ENCODE measurements at regions not wholly inside any gene's neighbourhood (a gene's known extent, or its start where the extent isn't known, plus 50 kb on each side); places are given as distances from the start of the nearest gene placed in this dataset.

DNA sequence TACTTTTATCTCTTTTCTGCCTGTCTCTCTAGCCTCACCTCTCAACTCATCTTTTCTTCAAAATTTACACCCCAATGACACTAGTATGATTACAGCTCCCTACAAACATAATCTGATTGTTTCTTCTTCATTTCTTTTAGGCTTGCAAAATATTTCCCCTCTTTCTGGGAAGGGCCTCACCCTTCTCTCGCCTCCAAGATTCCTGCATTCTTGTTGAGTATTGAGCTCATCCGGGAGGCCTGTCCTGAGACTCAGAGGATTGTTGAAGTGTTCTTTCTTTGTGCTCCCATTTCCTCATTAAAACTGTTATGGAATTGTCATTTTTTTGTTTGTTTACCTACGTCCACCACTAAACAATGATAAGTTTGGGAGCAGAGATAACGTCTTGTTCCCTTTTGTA is 99.1 kb upstream of the CHRM3 start:
- DNase-seq = no peak
- no peaks in the 10 kb centered on the region for H3K36me3 ChIP-seq (ENCODE audit: insufficient read depth, low read length)
- no peak overlapping the region for H3K4me2 ChIP-seq (ENCODE audit: insufficient read depth, low read length)
- no peak for ATAC-seq (ENCODE audit: insufficient read depth, low read depth)
- TF ChIP-seq, protein P1, sequence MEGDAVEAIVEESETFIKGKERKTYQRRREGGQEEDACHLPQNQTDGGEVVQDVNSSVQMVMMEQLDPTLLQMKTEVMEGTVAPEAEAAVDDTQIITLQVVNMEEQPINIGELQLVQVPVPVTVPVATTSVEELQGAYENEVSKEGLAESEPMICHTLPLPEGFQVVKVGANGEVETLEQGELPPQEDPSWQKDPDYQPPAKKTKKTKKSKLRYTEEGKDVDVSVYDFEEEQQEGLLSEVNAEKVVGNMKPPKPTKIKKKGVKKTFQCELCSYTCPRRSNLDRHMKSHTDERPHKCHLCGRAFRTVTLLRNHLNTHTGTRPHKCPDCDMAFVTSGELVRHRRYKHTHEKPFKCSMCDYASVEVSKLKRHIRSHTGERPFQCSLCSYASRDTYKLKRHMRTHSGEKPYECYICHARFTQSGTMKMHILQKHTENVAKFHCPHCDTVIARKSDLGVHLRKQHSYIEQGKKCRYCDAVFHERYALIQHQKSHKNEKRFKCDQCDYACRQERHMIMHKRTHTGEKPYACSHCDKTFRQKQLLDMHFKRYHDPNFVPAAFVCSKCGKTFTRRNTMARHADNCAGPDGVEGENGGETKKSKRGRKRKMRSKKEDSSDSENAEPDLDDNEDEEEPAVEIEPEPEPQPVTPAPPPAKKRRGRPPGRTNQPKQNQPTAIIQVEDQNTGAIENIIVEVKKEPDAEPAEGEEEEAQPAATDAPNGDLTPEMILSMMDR (IDR thresholded peaks at IDR 0.05; ENCODE audit: borderline replicate concordance, extremely low read depth, low read length, poor library complexity, severe bottlenecking) = no peak
- no peak for TF ChIP-seq EZH2 (IDR thresholded peaks at IDR 0.05; ENCODE audit: borderline replicate concordance, low read depth, low read length, severe bottlenecking)
- H3K4me3 ChIP-seq (ENCODE audit: low read depth in 1 of 2, low read length in 2 of 2) = no peak overlapping the region
- no peak overlapping the region for H2AFZ ChIP-seq (ENCODE audit: low read depth, low read length)
- no peaks in the 10 kb centered on the region for H3K79me2 ChIP-seq (ENCODE audit: insufficient read depth, low read length)
- H3K9ac ChIP-seq (ENCODE audit: low read depth, low read length) = no peak overlapping the region
- no peaks in the 10 kb centered on the region for H4K20me1 ChIP-seq (ENCODE audit: insufficient read depth, low read length)
- H3K9me3 ChIP-seq (ENCODE audit: insufficient read depth, low read length, severe bottlenecking) = no peaks in the 10 kb centered on the region
- H3K4me1 ChIP-seq (ENCODE audit: insufficient read depth, low read length) = no peaks in the 10 kb centered on the region
- H3K27ac ChIP-seq (ENCODE audit: low read length) = no peak overlapping the region
- no peaks in the 10 kb centered on the region for H3K27me3 ChIP-seq (ENCODE audit: insufficient read depth, low read length, poor library complexity)

DNA sequence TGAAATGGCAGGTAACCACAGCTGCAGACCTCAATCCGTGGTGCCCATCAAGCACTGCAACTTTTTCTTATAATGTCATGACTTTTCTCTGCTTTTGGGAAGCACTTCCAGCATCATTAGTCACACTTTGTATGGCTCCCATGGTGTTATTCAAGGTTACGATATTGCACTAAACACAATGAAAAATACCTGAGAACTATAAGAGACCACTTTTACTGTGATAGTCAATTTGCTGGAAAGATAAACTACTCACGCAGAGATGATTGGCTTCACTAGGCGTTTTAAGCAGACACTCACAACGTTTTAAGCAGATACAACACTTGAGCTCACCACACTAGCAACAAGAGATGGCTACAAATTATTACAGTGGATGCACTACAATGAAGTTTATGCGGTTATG is 103.2 kb upstream of the CHRM3 start:
- no peak overlapping the region for H3K9ac ChIP-seq (ENCODE audit: low read depth, low read length)
- H3K4me1 ChIP-seq (ENCODE audit: insufficient read depth, low read length) = no peaks in the 10 kb centered on the region
- DNase-seq (no peak), ATAC-seq (ENCODE audit: insufficient read depth, low read depth) (no peak)
- H3K4me3 ChIP-seq (ENCODE audit: low read depth in 1 of 2, low read length in 2 of 2) = no peak overlapping the region
- no peak for TF ChIP-seq EZH2 (IDR thresholded peaks at IDR 0.05; ENCODE audit: borderline replicate concordance, low read depth, low read length, severe bottlenecking)
- TF ChIP-seq, protein P1 (IDR thresholded peaks at IDR 0.05; ENCODE audit: borderline replicate concordance, extremely low read depth, low read length, poor library complexity, severe bottlenecking) = no peak
- H2AFZ ChIP-seq (ENCODE audit: low read depth, low read length) = no peak overlapping the region
- H3K4me2 ChIP-seq (ENCODE audit: insufficient read depth, low read length) = no peak overlapping the region
- H3K36me3 ChIP-seq (ENCODE audit: insufficient read depth, low read length) = no peaks in the 10 kb centered on the region
- no peaks in the 10 kb centered on the region for H3K27me3 ChIP-seq (ENCODE audit: insufficient read depth, low read length, poor library complexity)
- H3K79me2 ChIP-seq (ENCODE audit: insufficient read depth, low read length) = no peaks in the 10 kb centered on the region
- H4K20me1 ChIP-seq (ENCODE audit: insufficient read depth, low read length) = no peaks in the 10 kb centered on the region
- H3K27ac ChIP-seq (ENCODE audit: low read length) = no peak overlapping the region
- no peaks in the 10 kb centered on the region for H3K9me3 ChIP-seq (ENCODE audit: insufficient read depth, low read length, severe bottlenecking)

DNA sequence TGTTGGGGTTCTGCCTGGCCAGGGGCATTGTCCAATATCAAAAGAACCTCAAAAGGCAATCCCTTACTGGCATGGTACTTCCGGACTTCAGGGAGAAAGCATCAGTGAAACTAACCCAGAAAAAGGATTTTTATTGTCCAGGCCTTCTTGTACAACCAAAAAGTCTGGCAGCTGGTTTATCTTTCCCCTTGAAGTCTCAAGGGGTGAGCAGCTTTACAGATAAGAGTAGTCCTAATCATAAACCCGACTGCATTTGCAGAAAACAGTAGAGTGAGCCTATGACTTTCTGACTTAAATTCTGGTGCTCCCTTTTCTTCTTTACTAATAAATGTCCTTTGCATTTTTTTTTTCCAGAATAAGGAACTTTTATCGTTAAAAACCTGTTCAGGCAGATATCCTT is 104.0 kb upstream of the CHRM3 start:
- no peaks in the 10 kb centered on the region for H3K9me3 ChIP-seq (ENCODE audit: insufficient read depth, low read length, severe bottlenecking)
- ATAC-seq (ENCODE audit: insufficient read depth, low read depth) (no peak), DNase-seq (no peak)
- no peaks in the 10 kb centered on the region for H3K79me2 ChIP-seq (ENCODE audit: insufficient read depth, low read length)
- H3K9ac ChIP-seq (ENCODE audit: low read depth, low read length) = no peak overlapping the region
- H3K4me2 ChIP-seq (ENCODE audit: insufficient read depth, low read length) = no peak overlapping the region
- no peaks in the 10 kb centered on the region for H3K4me1 ChIP-seq (ENCODE audit: insufficient read depth, low read length)
- H3K27ac ChIP-seq (ENCODE audit: low read length) = no peak overlapping the region
- H3K4me3 ChIP-seq (ENCODE audit: low read depth in 1 of 2, low read length in 2 of 2) = no peak overlapping the region
- H2AFZ ChIP-seq (ENCODE audit: low read depth, low read length) = no peak overlapping the region
- H3K36me3 ChIP-seq (ENCODE audit: insufficient read depth, low read length) = no peaks in the 10 kb centered on the region
- no peak for TF ChIP-seq EZH2 (IDR thresholded peaks at IDR 0.05; ENCODE audit: borderline replicate concordance, low read depth, low read length, severe bottlenecking)
- TF ChIP-seq, protein P1 (IDR thresholded peaks at IDR 0.05; ENCODE audit: borderline replicate concordance, extremely low read depth, low read length, poor library complexity, severe bottlenecking) = no peak
- H3K27me3 ChIP-seq (ENCODE audit: insufficient read depth, low read length, poor library complexity) = no peaks in the 10 kb centered on the region
- no peaks in the 10 kb centered on the region for H4K20me1 ChIP-seq (ENCODE audit: insufficient read depth, low read length)

DNA sequence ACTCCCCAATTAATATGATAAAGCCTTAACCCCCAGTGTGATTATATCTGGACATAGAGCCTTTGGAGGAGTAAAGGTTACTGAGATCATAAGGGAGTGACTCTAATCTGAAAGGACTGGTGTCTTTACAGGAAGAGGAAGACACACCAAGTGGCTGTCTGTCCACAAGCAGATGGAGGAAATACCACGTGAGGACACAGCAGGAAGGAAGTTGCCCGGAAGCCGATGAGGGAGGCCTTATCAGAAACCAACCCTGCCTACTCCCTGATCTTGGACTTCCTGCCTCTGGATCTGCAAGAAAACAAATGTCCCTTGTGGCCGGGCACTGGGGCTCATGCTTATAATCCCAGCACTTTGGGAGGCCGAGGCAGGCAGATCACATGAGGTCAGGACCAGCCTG is 110.3 kb upstream of the CHRM3 start:
- no peak for DNase-seq
- TF ChIP-seq EZH2 (IDR thresholded peaks at IDR 0.05; ENCODE audit: borderline replicate concordance, low read depth, low read length, severe bottlenecking) = no peak
- TF ChIP-seq, protein P1 (IDR thresholded peaks at IDR 0.05; ENCODE audit: borderline replicate concordance, extremely low read depth, low read length, poor library complexity, severe bottlenecking) = no peak
- no peaks in the 10 kb centered on the region for H3K9me3 ChIP-seq (ENCODE audit: insufficient read depth, low read length, severe bottlenecking)
- no peak overlapping the region for H2AFZ ChIP-seq (ENCODE audit: low read depth, low read length)
- ATAC-seq (ENCODE audit: insufficient read depth, low read depth) = no peak
- no peak overlapping the region for H3K27ac ChIP-seq (ENCODE audit: low read length)
- H3K4me3 ChIP-seq (ENCODE audit: low read depth in 1 of 2, low read length in 2 of 2) = no peak overlapping the region
- no peaks in the 10 kb centered on the region for H4K20me1 ChIP-seq (ENCODE audit: insufficient read depth, low read length)
- no peak overlapping the region for H3K9ac ChIP-seq (ENCODE audit: low read depth, low read length)
- H3K4me1 ChIP-seq (ENCODE audit: insufficient read depth, low read length) = no peaks in the 10 kb centered on the region
- H3K4me2 ChIP-seq (ENCODE audit: insufficient read depth, low read length) = no peak overlapping the region
- H3K79me2 ChIP-seq (ENCODE audit: insufficient read depth, low read length) = no peaks in the 10 kb centered on the region
- H3K36me3 ChIP-seq (ENCODE audit: insufficient read depth, low read length) = no peaks in the 10 kb centered on the region
- no peaks in the 10 kb centered on the region for H3K27me3 ChIP-seq (ENCODE audit: insufficient read depth, low read length, poor library complexity)

Data from DND-41 (cell line).